HEK293 (cell line): ENCODE measurements at regions not wholly inside any gene's neighbourhood (a gene's known extent, or its start where the extent isn't known, plus 50 kb on each side); places are given as distances from the start of the nearest gene placed in this dataset.

Experiments
- CTCF ChIA-PET: fragments of 350-600 bp; formaldehyde crosslinking; extraction: SDS; loops from one replicate; lab custom pipeline; 2021; ENCODE audit warnings: antibody characterized with exemption; lab: Yijun Ruan, JAX
- POLR2A ChIA-PET: fragments of 300-600 bp; formaldehyde crosslinking; extraction: SDS; loops from one replicate; lab custom pipeline; 2020; ENCODE audit warnings: antibody characterized with exemption, inconsistent platforms; lab: Yijun Ruan, JAX
- H3K27ac ChIP-seq: fragments of 200-500 bp; sonication (Bioruptor generic); 2 replicates; pipeline ENCODE4 v1.5.1; 2014; ENCODE audit warnings: low read depth, low read length, control low read depth, inconsistent platforms; ENCODE audit errors: extremely low read depth
- H3K36me3 ChIP-seq, 2 experiments: fragments of 200-500 bp in 1 of 2; sonication (Bioruptor generic) in 1 of 2; 1 replicate in 1 of 2; 2 replicates in 1 of 2; pipeline ENCODE4 v1.5.1; 2014 to 2017; ENCODE audit warnings: inconsistent platforms in 2 of 2, low read length in 2 of 2; ENCODE audit not compliant: control insufficient read depth in 2 of 2, insufficient read depth in 1 of 2
- H3K4me1 ChIP-seq: fragments of 200-500 bp; sonication (Bioruptor generic); 2 replicates; pipeline ENCODE4 v1.5.1; 2014; ENCODE audit warnings: mild to moderate bottlenecking, low read length, inconsistent platforms; ENCODE audit not compliant: control insufficient read depth, insufficient read depth
- H3K4me3 ChIP-seq: 2 replicates; pipeline ENCODE4 v1.5.1; 2011; ENCODE audit warnings: low read depth, mild to moderate bottlenecking, control low read depth, low read length, moderate library complexity
- H3K9me3 ChIP-seq: fragments of 200-500 bp; sonication (Bioruptor generic); 2 replicates; pipeline ENCODE4 v1.5.1; 2014; ENCODE audit warnings: low read depth, low read length, inconsistent platforms; ENCODE audit not compliant: control insufficient read depth, insufficient read depth
- FEZF1 ChIP-seq: fragments of 450-650 bp; formaldehyde crosslinking; IDR thresholded peaks from 2 replicates; pipeline ENCODE4 v1.5.1; 2016; ENCODE audit warnings: missing biosample characterization, missing genetic modification characterization
- MZF1 ChIP-seq: fragments of 450-650 bp; formaldehyde crosslinking; IDR thresholded peaks from 2 replicates; pipeline ENCODE4 v1.5.1; 2017; ENCODE audit warnings: missing biosample characterization, missing genetic modification characterization, borderline replicate concordance
- OVOL3 ChIP-seq: fragments of 450-650 bp; formaldehyde crosslinking; IDR thresholded peaks from 2 replicates; pipeline ENCODE4 v1.5.1; 2016; ENCODE audit warnings: missing biosample characterization, missing genetic modification characterization
- SP3 ChIP-seq: fragments of 450-650 bp; formaldehyde crosslinking; IDR thresholded peaks from 2 replicates; pipeline ENCODE4 v1.5.1; 2016; ENCODE audit warnings: missing biosample characterization, missing genetic modification characterization
- TRIM28 ChIP-seq: IDR thresholded peaks from 2 replicates; pipeline ENCODE4 v1.6.1; 2011; ENCODE audit warnings: low read length, control low read depth, borderline replicate concordance
- ZBTB17 ChIP-seq: fragments of 450-650 bp; formaldehyde crosslinking; IDR thresholded peaks from 2 replicates; pipeline ENCODE4 v1.5.1; 2016; ENCODE audit warnings: missing biosample characterization, missing genetic modification characterization
- ZBTB48 ChIP-seq: fragments of 450-650 bp; formaldehyde crosslinking; IDR thresholded peaks from 2 replicates; pipeline ENCODE4 v1.5.1; 2016; ENCODE audit warnings: missing biosample characterization, missing genetic modification characterization
- ZEB2 ChIP-seq: fragments of 450-650 bp; formaldehyde crosslinking; IDR thresholded peaks from 2 replicates; pipeline ENCODE4 v1.5.1; 2016; ENCODE audit warnings: missing biosample characterization, missing genetic modification characterization
- ZNF140 ChIP-seq: fragments of 450-650 bp; formaldehyde crosslinking; IDR thresholded peaks from 2 replicates; pipeline ENCODE4 v1.5.1; 2016; ENCODE audit warnings: missing biosample characterization, missing genetic modification characterization
- ZNF146 ChIP-seq: fragments of 450-650 bp; formaldehyde crosslinking; IDR thresholded peaks from 2 replicates; pipeline ENCODE4 v1.5.1; 2016; ENCODE audit warnings: missing biosample characterization, missing genetic modification characterization
- ZNF274 ChIP-seq, 2 experiments: fragments of 200-500 bp in 1 of 2; fragments of 450-650 bp in 1 of 2; sonication (Bioruptor generic) in 1 of 2; formaldehyde crosslinking in 1 of 2; IDR thresholded peaks; 2 replicates each; pipeline versions ENCODE4 v1.5.1 to v1.6.1; 2014 to 2016; ENCODE audit warnings: borderline replicate concordance in 1 of 2, inconsistent platforms in 1 of 2, low read length in 1 of 2, missing biosample characterization in 1 of 2, missing genetic modification characterization in 1 of 2
- ZNF335 ChIP-seq: fragments of 450-650 bp; formaldehyde crosslinking; conservative IDR thresholded peaks from 2 replicates; pipeline ENCODE4 v1.5.1; 2016; ENCODE audit warnings: missing biosample characterization, missing genetic modification characterization
- ZNF37A ChIP-seq: fragments of 450-650 bp; IDR thresholded peaks from 2 replicates; pipeline ENCODE4 v1.5.1; 2018; ENCODE audit warnings: missing biosample characterization, missing genetic modification characterization
- ZNF610 ChIP-seq: fragments of 450-650 bp; formaldehyde crosslinking; IDR thresholded peaks from 2 replicates; pipeline ENCODE4 v1.5.1; 2016; ENCODE audit warnings: missing biosample characterization, missing genetic modification characterization, borderline replicate concordance
- ZNF843 ChIP-seq: fragments of 450-650 bp; formaldehyde crosslinking; IDR thresholded peaks from 2 replicates; pipeline ENCODE4 v1.5.1; 2016; ENCODE audit warnings: missing biosample characterization, missing genetic modification characterization
- ZSCAN23 ChIP-seq: fragments of 450-650 bp; formaldehyde crosslinking; IDR thresholded peaks from 2 replicates; pipeline ENCODE4 v1.5.1; 2016; ENCODE audit warnings: missing biosample characterization, missing genetic modification characterization
- TF ChIP-seq, protein P1 (sequence below): fragments of 450-650 bp; formaldehyde crosslinking; IDR thresholded peaks from 2 replicates; pipeline ENCODE4 v1.5.1; 2016; ENCODE audit warnings: missing biosample characterization, missing genetic modification characterization
- TF ChIP-seq, protein P2 (sequence below): fragments of 450-650 bp; formaldehyde crosslinking; IDR thresholded peaks from 2 replicates; pipeline ENCODE4 v1.5.1; 2016; ENCODE audit warnings: missing biosample characterization, missing genetic modification characterization, low read depth
- TF ChIP-seq, protein P3 (sequence below): fragments of 450-650 bp; formaldehyde crosslinking; IDR thresholded peaks from 2 replicates; pipeline ENCODE4 v1.5.1; 2016; ENCODE audit warnings: missing biosample characterization, missing genetic modification characterization
- TF ChIP-seq, protein P4 (sequence below): fragments of 450-650 bp; IDR thresholded peaks from 2 replicates; pipeline ENCODE4 v1.5.1; 2018; ENCODE audit warnings: missing biosample characterization, mild to moderate bottlenecking, missing genetic modification characterization
- TF ChIP-seq, protein P5 (sequence below): fragments of 450-650 bp; formaldehyde crosslinking; IDR thresholded peaks from 2 replicates; pipeline ENCODE4 v1.5.1; 2017; ENCODE audit warnings: missing biosample characterization, missing genetic modification characterization
- TF ChIP-seq, protein P6 (sequence below): fragments of 450-650 bp; formaldehyde crosslinking; IDR thresholded peaks from 2 replicates; pipeline ENCODE4 v1.5.1; 2016; ENCODE audit warnings: missing biosample characterization, missing genetic modification characterization

DNA sequence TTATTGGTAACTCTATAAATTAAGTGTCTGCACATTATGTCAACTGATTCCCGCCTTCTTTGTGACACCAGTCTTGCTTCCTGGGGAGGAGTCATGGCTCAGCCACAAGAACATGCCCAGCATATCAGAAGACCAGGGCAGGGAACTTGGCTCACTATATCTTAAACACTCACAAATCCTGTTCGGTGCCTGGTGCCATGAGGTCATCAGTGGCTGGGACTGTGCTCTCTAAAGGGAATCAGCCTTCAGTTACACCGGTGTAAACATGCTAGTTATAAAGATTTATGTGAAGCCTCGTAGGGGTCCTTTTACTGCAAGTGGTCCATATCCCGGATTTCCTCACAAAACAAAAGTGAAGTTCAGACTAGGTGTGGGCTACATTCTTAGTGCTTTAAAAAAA lies 73.1 kb upstream of the ZNF521 start:
- H3K4me3 ChIP-seq: no peak overlapping the region
- H3K4me1 ChIP-seq: no peaks in the 10 kb centered on the region
- ChIA-PET CTCF (no interaction called here), POLR2A (no interaction called here)
- TF ChIP-seq, protein P1, sequence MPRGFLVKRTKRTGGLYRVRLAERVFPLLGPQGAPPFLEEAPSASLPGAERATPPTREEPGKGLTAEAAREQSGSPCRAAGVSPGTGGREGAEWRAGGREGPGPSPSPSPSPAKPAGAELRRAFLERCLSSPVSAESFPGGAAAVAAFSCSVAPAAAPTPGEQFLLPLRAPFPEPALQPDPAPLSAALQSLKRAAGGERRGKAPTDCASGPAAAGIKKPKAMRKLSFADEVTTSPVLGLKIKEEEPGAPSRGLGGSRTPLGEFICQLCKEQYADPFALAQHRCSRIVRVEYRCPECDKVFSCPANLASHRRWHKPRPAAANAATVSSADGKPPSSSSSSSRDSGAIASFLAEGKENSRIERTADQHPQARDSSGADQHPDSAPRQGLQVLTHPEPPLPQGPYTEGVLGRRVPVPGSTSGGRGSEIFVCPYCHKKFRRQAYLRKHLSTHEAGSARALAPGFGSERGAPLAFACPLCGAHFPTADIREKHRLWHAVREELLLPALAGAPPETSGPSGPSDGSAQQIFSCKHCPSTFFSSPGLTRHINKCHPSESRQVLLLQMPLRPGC: no peak
- TF ChIP-seq ZNF335 (tag by site-specific recombination): 0 out of 2 replicates have a peak, but pooled peaks have one; percentile 18
- TF ChIP-seq FEZF1 (tag by site-specific recombination): 0 out of 2 replicates have a peak, but pooled peaks have one; percentile 16
- TF ChIP-seq TRIM28: peak; percentile 29; the same call in 1 of the 2 replicates
- no peak for TF ChIP-seq ZBTB17 (tag by site-specific recombination)
- TF ChIP-seq, protein P2, sequence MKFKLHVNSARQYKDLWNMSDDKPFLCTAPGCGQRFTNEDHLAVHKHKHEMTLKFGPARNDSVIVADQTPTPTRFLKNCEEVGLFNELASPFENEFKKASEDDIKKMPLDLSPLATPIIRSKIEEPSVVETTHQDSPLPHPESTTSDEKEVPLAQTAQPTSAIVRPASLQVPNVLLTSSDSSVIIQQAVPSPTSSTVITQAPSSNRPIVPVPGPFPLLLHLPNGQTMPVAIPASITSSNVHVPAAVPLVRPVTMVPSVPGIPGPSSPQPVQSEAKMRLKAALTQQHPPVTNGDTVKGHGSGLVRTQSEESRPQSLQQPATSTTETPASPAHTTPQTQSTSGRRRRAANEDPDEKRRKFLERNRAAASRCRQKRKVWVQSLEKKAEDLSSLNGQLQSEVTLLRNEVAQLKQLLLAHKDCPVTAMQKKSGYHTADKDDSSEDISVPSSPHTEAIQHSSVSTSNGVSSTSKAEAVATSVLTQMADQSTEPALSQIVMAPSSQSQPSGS (tag by site-specific recombination): peak; percentile 47
- no peak for TF ChIP-seq ZNF146 (tag by site-specific recombination)
- TF ChIP-seq SP3 (tag by site-specific recombination): 0 out of 2 replicates have a peak, but pooled peaks have one; percentile 16
- H3K9me3 ChIP-seq: no peaks in the 10 kb centered on the region
- no peaks in the 10 kb centered on the region for H3K36me3 ChIP-seq
- H3K27ac ChIP-seq: no peak overlapping the region

DNA sequence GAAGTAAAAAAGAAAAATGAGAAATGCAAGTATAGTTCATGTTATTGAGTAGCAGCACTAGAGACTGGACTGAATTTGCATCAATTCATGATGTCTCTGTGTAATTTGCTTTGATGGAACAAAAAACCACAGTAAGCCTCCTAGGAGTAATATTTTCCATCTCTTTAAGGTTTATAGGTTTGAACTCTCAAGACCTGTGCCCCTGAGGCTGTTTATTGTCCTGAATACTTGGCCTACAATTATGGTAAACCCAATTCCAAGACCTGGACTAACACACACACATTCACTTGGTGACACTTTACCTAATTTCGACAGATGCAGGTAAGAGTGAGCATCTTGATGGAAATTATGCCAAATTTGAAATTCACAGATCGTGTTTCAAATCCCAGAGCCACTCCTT lies 71.8 kb upstream of the ZNF521 start:
- Histone ChIP-seq H3K36me3 (no peaks in the 10 kb centered on the region), H3K9me3 (no peaks in the 10 kb centered on the region), H3K27ac (no peak overlapping the region), H3K4me1 (no peaks in the 10 kb centered on the region), H3K4me3 (no peak overlapping the region)
- ChIA-PET POLR2A (no interaction called here), CTCF (no interaction called here)
- no peak for TF ChIP-seq ZBTB48 (tag by site-specific recombination)
- peak; percentile 42; the same call in 1 of the 2 replicates for TF ChIP-seq TRIM28
- TF ChIP-seq ZNF274 (IDR thresholded peaks at IDR 0.05; ENCODE audit: low read length): no peak
- TF ChIP-seq ZNF274 (tag by site-specific recombination; IDR thresholded peaks at IDR 0.05; ENCODE audit: borderline replicate concordance): no peak

DNA sequence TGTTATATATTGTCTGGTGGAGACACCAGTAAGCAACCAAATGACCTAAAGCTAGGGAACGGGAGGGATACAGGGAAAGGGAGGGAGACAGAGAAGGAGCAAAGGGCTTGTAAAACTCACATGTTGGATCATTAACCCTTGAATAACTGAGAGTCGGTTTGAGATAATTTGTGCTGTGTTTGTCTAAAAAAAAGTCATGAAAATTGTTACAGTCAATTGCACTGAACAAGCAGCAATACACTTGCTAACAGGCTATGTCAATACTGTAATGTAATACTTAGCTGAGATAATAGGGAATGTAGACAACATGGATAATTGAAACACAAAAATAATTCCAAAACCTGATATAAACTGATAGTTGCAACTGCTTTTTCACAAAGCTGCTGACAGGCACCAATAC lies 71.3 kb upstream of the ZNF521 start:
- no peak overlapping the region for H3K4me3 ChIP-seq
- ChIA-PET POLR2A (no interaction called here), CTCF (no interaction called here)
- no peaks in the 10 kb centered on the region for H3K36me3 ChIP-seq
- H3K4me1 ChIP-seq: no peaks in the 10 kb centered on the region
- no peak overlapping the region for H3K27ac ChIP-seq
- H3K9me3 ChIP-seq: no peaks in the 10 kb centered on the region
- TF ChIP-seq, protein P3, sequence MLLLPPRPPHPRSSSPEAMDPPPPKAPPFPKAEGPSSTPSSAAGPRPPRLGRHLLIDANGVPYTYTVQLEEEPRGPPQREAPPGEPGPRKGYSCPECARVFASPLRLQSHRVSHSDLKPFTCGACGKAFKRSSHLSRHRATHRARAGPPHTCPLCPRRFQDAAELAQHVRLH: peak; percentile 52; the same call in 1 of the 2 replicates
- TF ChIP-seq, protein P4, sequence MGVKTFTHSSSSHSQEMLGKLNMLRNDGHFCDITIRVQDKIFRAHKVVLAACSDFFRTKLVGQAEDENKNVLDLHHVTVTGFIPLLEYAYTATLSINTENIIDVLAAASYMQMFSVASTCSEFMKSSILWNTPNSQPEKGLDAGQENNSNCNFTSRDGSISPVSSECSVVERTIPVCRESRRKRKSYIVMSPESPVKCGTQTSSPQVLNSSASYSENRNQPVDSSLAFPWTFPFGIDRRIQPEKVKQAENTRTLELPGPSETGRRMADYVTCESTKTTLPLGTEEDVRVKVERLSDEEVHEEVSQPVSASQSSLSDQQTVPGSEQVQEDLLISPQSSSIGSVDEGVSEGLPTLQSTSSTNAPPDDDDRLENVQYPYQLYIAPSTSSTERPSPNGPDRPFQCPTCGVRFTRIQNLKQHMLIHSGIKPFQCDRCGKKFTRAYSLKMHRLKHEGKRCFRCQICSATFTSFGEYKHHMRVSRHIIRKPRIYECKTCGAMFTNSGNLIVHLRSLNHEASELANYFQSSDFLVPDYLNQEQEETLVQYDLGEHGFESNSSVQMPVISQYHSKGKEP (tag by site-specific recombination): 0 out of 2 replicates have a peak, but pooled peaks have one; percentile 5
- TF ChIP-seq MZF1 (tag by site-specific recombination) (0 out of 2 replicates have a peak, but pooled peaks have one; percentile 14), ZNF37A (tag by site-specific recombination) (no peak), ZNF140 (tag by site-specific recombination) (0 out of 2 replicates have a peak, but pooled peaks have one; percentile 14), OVOL3 (tag by site-specific recombination) (peak; percentile 72; the same call in 1 of the 2 replicates), ZNF610 (tag by site-specific recombination) (0 out of 2 replicates have a peak, but pooled peaks have one; percentile 23), ZSCAN23 (tag by site-specific recombination) (no peak), ZNF843 (tag by site-specific recombination) (peak; percentile 51), ZEB2 (0 out of 2 replicates have a peak, but pooled peaks have one; percentile 32)
- TF ChIP-seq, protein P5, sequence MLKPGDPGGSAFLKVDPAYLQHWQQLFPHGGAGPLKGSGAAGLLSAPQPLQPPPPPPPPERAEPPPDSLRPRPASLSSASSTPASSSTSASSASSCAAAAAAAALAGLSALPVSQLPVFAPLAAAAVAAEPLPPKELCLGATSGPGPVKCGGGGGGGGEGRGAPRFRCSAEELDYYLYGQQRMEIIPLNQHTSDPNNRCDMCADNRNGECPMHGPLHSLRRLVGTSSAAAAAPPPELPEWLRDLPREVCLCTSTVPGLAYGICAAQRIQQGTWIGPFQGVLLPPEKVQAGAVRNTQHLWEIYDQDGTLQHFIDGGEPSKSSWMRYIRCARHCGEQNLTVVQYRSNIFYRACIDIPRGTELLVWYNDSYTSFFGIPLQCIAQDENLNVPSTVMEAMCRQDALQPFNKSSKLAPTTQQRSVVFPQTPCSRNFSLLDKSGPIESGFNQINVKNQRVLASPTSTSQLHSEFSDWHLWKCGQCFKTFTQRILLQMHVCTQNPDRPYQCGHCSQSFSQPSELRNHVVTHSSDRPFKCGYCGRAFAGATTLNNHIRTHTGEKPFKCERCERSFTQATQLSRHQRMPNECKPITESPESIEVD: peak; percentile 95
- TF ChIP-seq, protein P6, sequence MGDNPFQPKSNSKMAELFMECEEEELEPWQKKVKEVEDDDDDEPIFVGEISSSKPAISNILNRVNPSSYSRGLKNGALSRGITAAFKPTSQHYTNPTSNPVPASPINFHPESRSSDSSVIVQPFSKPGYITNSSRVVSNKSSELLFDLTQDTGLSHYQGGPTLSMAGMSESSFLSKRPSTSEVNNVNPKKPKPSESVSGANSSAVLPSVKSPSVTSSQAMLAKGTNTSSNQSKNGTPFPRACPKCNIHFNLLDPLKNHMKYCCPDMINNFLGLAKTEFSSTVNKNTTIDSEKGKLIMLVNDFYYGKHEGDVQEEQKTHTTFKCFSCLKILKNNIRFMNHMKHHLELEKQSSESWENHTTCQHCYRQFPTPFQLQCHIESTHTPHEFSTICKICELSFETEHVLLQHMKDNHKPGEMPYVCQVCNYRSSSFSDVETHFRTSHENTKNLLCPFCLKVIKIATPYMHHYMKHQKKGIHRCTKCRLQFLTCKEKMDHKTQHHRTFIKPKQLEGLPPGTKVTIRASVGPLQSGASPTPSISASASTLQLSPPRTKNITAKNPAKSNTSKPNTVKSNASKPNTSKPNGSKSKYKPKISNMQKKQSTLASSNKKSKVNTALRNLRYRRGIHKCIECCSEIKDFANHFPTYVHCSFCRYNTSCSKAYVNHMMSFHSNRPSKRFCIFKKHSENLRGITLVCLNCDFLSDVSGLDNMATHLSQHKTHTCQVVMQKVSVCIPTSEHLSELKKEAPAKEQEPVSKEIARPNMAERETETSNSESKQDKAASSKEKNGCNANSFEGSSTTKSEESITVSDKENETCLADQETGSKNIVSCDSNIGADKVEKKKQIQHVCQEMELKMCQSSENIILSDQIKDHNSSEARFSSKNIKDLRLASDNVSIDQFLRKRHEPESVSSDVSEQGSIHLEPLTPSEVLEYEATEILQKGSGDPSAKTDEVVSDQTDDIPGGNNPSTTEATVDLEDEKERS (tag by site-specific recombination): no peak
